PC-9 (cell line): ENCODE measurements at regions not wholly inside any gene's neighbourhood (a gene's known extent, or its start where the extent isn't known, plus 50 kb on each side); places are given as distances from the start of the nearest gene placed in this dataset.

Experiments used
- BruUV-seq: library from RNA; stranded (reverse); fragments of 400-500 nt; replicated peaks from 2 replicates; lab custom pipeline; 2021; lab: Mats Ljungman, UMichigan
- CTCF ChIA-PET: fragments of 300-600 bp; sonication (Branson Sonifier 250); formaldehyde crosslinking; loops from one replicate; lab custom pipeline; 2022; ENCODE audit warnings: antibody characterized with exemption; lab: Charles Lee
- POLR2A ChIA-PET: fragments of 300-600 bp; sonication (Branson Sonifier 250); formaldehyde crosslinking; loops from one replicate; lab custom pipeline; 2022; ENCODE audit warnings: antibody characterized with exemption; ENCODE audit not compliant: unreplicated experiment; lab: Charles Lee
- DNase-seq, 2 experiments: peaks; one replicate each; pipeline versions ENCODE4 v3.0.0 to v3.0.0-alpha.2; 2015 to 2022; ENCODE audit warnings: mixed read lengths in 1 of 2
- H2AFZ ChIP-seq: fragments of 200-600 bp; sonication (generic); 2 replicates; pipeline ENCODE4 v1.8.1; 2017; ENCODE audit warnings: antibody characterized with exemption
- H3F3A ChIP-seq: fragments of 200-600 bp; sonication (generic); 2 replicates; pipeline ENCODE4 v1.8.1; 2017; ENCODE audit warnings: antibody characterized with exemption, mild to moderate bottlenecking, low read depth; ENCODE audit not compliant: insufficient read depth
- H3K27ac ChIP-seq: fragments of 200-600 bp; sonication (generic); 2 replicates; pipeline ENCODE4 v1.6.1; 2016; ENCODE audit warnings: mixed run types
- H3K27me3 ChIP-seq: fragments of 200-600 bp; sonication (generic); 2 replicates; pipeline ENCODE4 v1.6.1; 2016; ENCODE audit warnings: low read depth, mixed run types; ENCODE audit not compliant: insufficient read depth
- H3K36me3 ChIP-seq: fragments of 200-600 bp; sonication (generic); 2 replicates; pipeline ENCODE4 v1.6.1; 2016; ENCODE audit warnings: low read depth, mixed run types
- H3K4me1 ChIP-seq: fragments of 200-600 bp; sonication (generic); replicated peaks from 2 replicates; pipeline ENCODE4 v1.6.1; 2016; ENCODE audit warnings: mixed run types; ENCODE audit not compliant: insufficient read depth
- H3K4me2 ChIP-seq: fragments of 200-600 bp; sonication (generic); 2 replicates; pipeline ENCODE4 v1.6.1; 2017; ENCODE audit warnings: mixed run types
- H3K4me3 ChIP-seq: fragments of 200-600 bp; sonication (generic); 2 replicates; pipeline ENCODE4 v1.6.1; 2016; ENCODE audit warnings: mixed run types
- H3K79me2 ChIP-seq: fragments of 200-600 bp; sonication (generic); 2 replicates; pipeline ENCODE4 v1.6.1; 2017; ENCODE audit warnings: low read depth, mixed run types
- H3K9me2 ChIP-seq: fragments of 200-600 bp; sonication (generic); 2 replicates; pipeline ENCODE4 v1.8.1; 2017; ENCODE audit warnings: mild to moderate bottlenecking; ENCODE audit not compliant: insufficient read depth
- H3K9me3 ChIP-seq: fragments of 200-600 bp; sonication (generic); 2 replicates; pipeline ENCODE4 v1.8.1; 2016; ENCODE audit warnings: low read depth; ENCODE audit not compliant: insufficient read depth
- H4K20me1 ChIP-seq: fragments of 200-600 bp; sonication (generic); 2 replicates; pipeline ENCODE4 v1.8.1; 2017; ENCODE audit not compliant: insufficient read depth
- EZH2 ChIP-seq: fragments of 200-600 bp; sonication (generic); IDR thresholded peaks from 2 replicates; pipeline ENCODE4 v1.8.0; 2017; ENCODE audit warnings: antibody characterized with exemption, low read depth
- intact Hi-C: fragments of 100-400 bp; cut with micrococcal nuclease; formaldehyde crosslinking; loops from one replicate; pipeline ENCODE4 v1.10.0; 2022; ENCODE audit not compliant: unreplicated experiment
- TF ChIP-seq, protein P1 (sequence below): fragments of 200-600 bp; sonication (generic); conservative IDR thresholded peaks from 2 replicates; pipeline ENCODE4 v1.6.1; 2017; ENCODE audit warnings: mixed run types, antibody characterized with exemption, mild to moderate bottlenecking, moderate library complexity

DNA sequence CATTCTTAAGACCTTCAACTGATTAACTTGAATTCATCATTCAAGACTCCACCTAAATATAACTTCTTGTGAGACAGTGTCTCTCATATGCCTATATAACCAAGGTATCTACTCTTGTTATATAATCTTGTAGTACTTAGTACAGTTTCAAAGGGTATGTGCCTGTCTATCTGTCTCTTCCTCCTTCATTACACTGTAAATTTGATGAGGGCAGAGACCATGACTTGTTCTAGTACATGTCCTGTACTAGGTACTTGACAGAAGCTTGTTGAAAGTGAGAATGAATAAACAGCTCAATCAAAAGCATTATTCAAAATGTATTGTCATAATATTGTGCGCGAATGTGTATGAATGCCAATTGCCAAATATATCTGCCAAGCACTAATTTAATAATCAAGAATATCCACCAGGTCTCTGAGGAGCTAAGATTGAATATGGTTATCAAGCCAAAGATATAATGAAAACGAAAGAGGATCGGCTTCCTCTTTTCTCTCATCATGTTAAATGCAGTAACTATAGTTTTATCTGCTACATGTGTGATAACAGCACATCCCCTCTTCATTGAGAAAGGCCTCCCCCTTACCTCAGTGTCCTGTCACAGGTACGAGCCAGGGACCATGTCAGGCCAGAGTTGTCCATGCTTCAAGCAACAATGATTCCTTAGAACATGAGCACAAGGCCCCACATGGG is 117.3 kb downstream of the UCHL5 start:
- Histone ChIP-seq H3K4me1 (no peaks in the 10 kb centered on the region), H3K9me3 (no peaks in the 10 kb centered on the region), H3K27me3 (no peaks in the 10 kb centered on the region), H3K9me2 (peaks cover 3% of the 10 kb centered on the region; the same call in 1 of the 2 replicates), H3F3A (no peaks in the 10 kb centered on the region), H3K4me3 (no peak overlapping the region), H3K36me3 (no peaks in the 10 kb centered on the region), H4K20me1 (no peaks in the 10 kb centered on the region), H3K4me2 (no peak overlapping the region), H2AFZ (no peak overlapping the region), H3K27ac (no peak overlapping the region), H3K79me2 (no peaks in the 10 kb centered on the region)
- DNase-seq = no peak
- BruUV-seq = no TSS peak
- TF ChIP-seq EZH2 = no peak
- TF ChIP-seq, protein P1, sequence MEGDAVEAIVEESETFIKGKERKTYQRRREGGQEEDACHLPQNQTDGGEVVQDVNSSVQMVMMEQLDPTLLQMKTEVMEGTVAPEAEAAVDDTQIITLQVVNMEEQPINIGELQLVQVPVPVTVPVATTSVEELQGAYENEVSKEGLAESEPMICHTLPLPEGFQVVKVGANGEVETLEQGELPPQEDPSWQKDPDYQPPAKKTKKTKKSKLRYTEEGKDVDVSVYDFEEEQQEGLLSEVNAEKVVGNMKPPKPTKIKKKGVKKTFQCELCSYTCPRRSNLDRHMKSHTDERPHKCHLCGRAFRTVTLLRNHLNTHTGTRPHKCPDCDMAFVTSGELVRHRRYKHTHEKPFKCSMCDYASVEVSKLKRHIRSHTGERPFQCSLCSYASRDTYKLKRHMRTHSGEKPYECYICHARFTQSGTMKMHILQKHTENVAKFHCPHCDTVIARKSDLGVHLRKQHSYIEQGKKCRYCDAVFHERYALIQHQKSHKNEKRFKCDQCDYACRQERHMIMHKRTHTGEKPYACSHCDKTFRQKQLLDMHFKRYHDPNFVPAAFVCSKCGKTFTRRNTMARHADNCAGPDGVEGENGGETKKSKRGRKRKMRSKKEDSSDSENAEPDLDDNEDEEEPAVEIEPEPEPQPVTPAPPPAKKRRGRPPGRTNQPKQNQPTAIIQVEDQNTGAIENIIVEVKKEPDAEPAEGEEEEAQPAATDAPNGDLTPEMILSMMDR = no peak
- ChIA-PET POLR2A (interaction anchor here (0.6 kb wide), 1 partner anchor 241 kb away, joined by 3 read pairs; no protein-coding TSS in a partner anchor), CTCF (no interaction called here)
- intact Hi-C loops = no loop called here

DNA sequence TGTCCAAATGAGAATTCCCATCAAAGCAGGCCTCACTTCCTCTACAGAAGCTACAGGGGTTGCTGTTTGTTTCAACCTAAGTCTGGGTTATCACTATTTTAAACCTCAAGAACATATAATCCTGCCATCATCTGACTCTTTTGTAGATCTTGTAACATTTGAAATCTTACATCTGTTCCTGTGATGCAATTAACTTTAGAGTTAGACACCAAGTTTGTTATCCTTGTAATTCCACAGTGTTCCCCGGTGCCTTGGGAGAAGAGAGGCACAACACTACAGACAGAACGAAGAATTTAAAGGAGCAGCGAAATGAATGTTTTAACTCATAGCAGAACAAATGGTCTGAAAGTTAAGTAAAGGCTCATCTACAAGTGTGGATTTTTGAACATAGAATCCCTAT is 116.1 kb downstream of the UCHL5 start:
- Histone ChIP-seq H3K4me1 (no peaks in the 10 kb centered on the region), H2AFZ (no peak overlapping the region), H3K9me2 (peaks cover 3% of the 10 kb centered on the region; the same call in 1 of the 2 replicates), H3K36me3 (no peaks in the 10 kb centered on the region), H3K4me2 (no peak overlapping the region), H3K4me3 (no peak overlapping the region), H4K20me1 (no peaks in the 10 kb centered on the region), H3K27me3 (no peaks in the 10 kb centered on the region), H3K27ac (no peak overlapping the region), H3K79me2 (no peaks in the 10 kb centered on the region), H3F3A (no peaks in the 10 kb centered on the region), H3K9me3 (no peaks in the 10 kb centered on the region)
- no TSS peak for BruUV-seq
- DNase-seq = no peak
- TF ChIP-seq EZH2 = no peak
- TF ChIP-seq, protein P1 = no peak
- intact Hi-C loops = no loop called here
- ChIA-PET POLR2A (no interaction called here), CTCF (no interaction called here)

DNA sequence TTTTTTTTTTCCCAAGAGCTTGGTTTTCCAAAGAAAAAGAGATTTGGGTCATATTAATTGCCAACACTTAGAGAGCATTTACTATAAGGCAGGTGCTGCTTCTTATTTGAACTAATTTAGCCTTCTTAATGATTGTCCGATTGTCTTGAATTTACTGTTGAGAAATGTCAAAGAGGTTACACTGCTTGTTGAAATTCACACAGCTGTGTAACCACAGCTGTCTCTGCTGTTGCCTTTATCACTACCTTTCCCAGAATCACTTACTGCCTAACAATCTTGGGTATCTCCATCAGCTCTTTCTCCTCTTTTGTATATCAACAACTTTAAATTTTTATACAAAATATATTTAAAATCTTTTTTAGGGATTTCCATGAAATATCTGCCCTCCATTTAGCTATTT is 115.6 kb downstream of the UCHL5 start:
- no TSS peak for BruUV-seq
- Histone ChIP-seq H3K27me3 (no peaks in the 10 kb centered on the region), H3K27ac (no peak overlapping the region), H3K4me3 (no peak overlapping the region), H3K4me1 (no peaks in the 10 kb centered on the region), H3K36me3 (no peaks in the 10 kb centered on the region), H3K9me2 (peaks cover 3% of the 10 kb centered on the region; the same call in 1 of the 2 replicates), H4K20me1 (no peaks in the 10 kb centered on the region), H3F3A (no peaks in the 10 kb centered on the region), H2AFZ (no peak overlapping the region), H3K9me3 (no peaks in the 10 kb centered on the region), H3K79me2 (no peaks in the 10 kb centered on the region), H3K4me2 (no peak overlapping the region)
- POLR2A ChIA-PET = no interaction called here
- DNase-seq = no peak
- TF ChIP-seq, protein P1 = no peak
- TF ChIP-seq EZH2 = no peak
- intact Hi-C loops = no loop called here
- CTCF ChIA-PET = no interaction called here
